BLaER1 treated with 17β-estradiol and CSF1 and Interleukin-3, amounts not matched to agents 10 nM and 100 nM (cell line): ENCODE measurements at regions not wholly inside any gene's neighbourhood (a gene's known extent, or its start where the extent isn't known, plus 50 kb on each side); places are given as distances from the start of the nearest gene placed in this dataset.

Experiments used
- H3K27ac ChIP-seq, 11 experiments: shearing (Covaris generic); formaldehyde crosslinking; 2 replicates each; pipeline ENCODE4 v1.8.1; 2022
- H3K27me3 ChIP-seq, 11 experiments: shearing (Covaris generic); formaldehyde crosslinking; 2 replicates each; pipeline ENCODE4 v1.8.1; 2022
- H3K36me3 ChIP-seq, 11 experiments: shearing (Covaris generic); formaldehyde crosslinking; 2 replicates each; pipeline ENCODE4 v1.8.1; 2022
- H3K4me1 ChIP-seq, 10 experiments: shearing (Covaris generic); formaldehyde crosslinking; 2 replicates each; pipeline ENCODE4 v1.8.1; 2022
- H3K4me2 ChIP-seq, 11 experiments: shearing (Covaris generic); formaldehyde crosslinking; 2 replicates each; pipeline ENCODE4 v1.8.1; 2022
- H3K4me3 ChIP-seq, 10 experiments: shearing (Covaris generic); formaldehyde crosslinking; 2 replicates each; pipeline ENCODE4 v1.8.1; 2022
- H3K9ac ChIP-seq, 11 experiments: shearing (Covaris generic); formaldehyde crosslinking; 2 replicates each; pipeline ENCODE4 v1.8.1; 2022
- H3K9me3 ChIP-seq, 11 experiments: shearing (Covaris generic); formaldehyde crosslinking; replicated peaks in 1 of 11; 2 replicates each; pipeline ENCODE4 v1.8.1; 2022
- H4K20me1 ChIP-seq, 11 experiments: shearing (Covaris generic); formaldehyde crosslinking; 2 replicates each; pipeline ENCODE4 v1.8.1; 2022
- Cebpa-rat ChIP-seq, 11 experiments: shearing (Covaris generic); IDR thresholded peaks; 2 replicates each; pipeline ENCODE4 v1.8.1; 2022

GRCh38 chr1:4108331-4108730, 208.3 kb upstream of the C1orf174 start:
- no peak overlapping the region for H3K27ac ChIP-seq
- peaks cover 4 to 14% (median 9%) of the 10 kb centered on the region in 11 experiments; a peak in 15 of 22 replicates for H3K9me3 ChIP-seq
- H3K36me3 ChIP-seq, result no peaks in the 10 kb centered on the region
- H3K4me3 ChIP-seq, result no peak overlapping the region
- no peaks in the 10 kb centered on the region for H4K20me1 ChIP-seq
- no peak for TF ChIP-seq Cebpa-rat (IDR thresholded peaks at IDR 0.05)
- no peaks in the 10 kb centered on the region for H3K27me3 ChIP-seq
- peak overlapping the region in 3 of 11 experiments; percentile 9 to 46 (median 24); a peak in 3 of 22 replicates for H3K4me2 ChIP-seq
- H3K9ac ChIP-seq, result no peak overlapping the region
- peaks cover 0 to 8% (median 0%) of the 10 kb centered on the region in 10 experiments; a peak in 4 of 20 replicates for H3K4me1 ChIP-seq

DNA sequence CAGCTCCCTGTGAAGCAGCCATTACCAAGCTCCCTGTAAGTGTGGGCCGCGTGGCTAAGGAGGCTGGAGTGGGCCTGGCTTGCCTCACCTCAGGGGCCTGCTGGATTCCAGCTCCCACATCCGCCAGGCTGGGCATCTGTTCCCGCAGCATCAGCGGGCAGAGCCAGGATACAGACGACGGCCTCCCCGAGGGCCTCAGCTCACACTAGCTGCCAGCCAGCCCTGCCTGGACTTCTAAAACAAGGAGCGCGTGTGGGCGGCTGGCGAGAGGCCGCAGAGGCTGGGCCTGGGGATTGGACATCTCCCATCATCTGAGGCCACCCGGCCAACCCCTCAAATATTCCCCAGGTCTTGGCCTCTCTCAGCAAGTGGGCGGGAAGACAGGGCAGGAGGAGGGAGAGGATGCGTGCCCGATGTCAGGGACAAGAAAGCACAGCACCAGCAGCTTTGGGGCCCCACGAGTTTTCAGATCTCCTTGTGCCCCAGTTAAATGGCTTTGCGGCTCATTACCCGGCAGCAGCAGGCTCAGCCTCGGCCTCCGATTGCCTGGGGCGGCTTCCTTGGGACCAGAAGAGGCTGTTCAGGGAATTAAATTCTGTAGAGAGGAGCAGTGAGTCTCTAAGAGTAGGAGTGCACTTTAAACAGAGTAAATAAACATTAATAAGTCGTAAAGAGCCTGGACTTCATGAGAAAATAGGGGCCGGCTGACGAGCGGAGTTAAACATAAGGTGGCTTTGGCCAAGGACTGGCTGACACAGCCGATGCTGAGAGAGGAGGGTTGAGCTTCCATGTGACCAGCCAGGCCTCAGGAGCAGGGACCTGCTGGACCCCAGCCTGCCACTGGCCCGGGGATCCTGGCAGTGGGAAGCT, 208.9 kb upstream of the C1orf174 start:
- Histone ChIP-seq H3K4me3 (no peak overlapping the region), H3K27ac (no peak overlapping the region), H4K20me1 (no peaks in the 10 kb centered on the region), H3K36me3 (no peaks in the 10 kb centered on the region), H3K9me3 (peaks cover 9 to 21% (median 15%) of the 10 kb centered on the region in 11 experiments; a peak in 21 of 22 replicates), H3K27me3 (no peaks in the 10 kb centered on the region), H3K4me2 (peak overlapping the region in 3 of 11 experiments; percentile 9 to 46 (median 24); a peak in 3 of 22 replicates), H3K4me1 (peaks cover 0 to 8% (median 0%) of the 10 kb centered on the region in 10 experiments; a peak in 4 of 20 replicates), H3K9ac (no peak overlapping the region)
- no peak for TF ChIP-seq Cebpa-rat (IDR thresholded peaks at IDR 0.05)

- no peaks in the 10 kb centered on the region for H4K20me1 ChIP-seq
- no peak overlapping the region for H3K4me2 ChIP-seq
- H3K4me1 ChIP-seq, result peaks cover 0 to 8% (median 0%) of the 10 kb centered on the region in 10 experiments; a peak in 4 of 20 replicates
- no peak overlapping the region for H3K27ac ChIP-seq
- peaks cover 15 to 27% (median 18%) of the 10 kb centered on the region in 11 experiments for H3K9me3 ChIP-seq
- no peak overlapping the region for H3K9ac ChIP-seq
- H3K4me3 ChIP-seq, result no peak overlapping the region
- H3K27me3 ChIP-seq, result no peaks in the 10 kb centered on the region
- TF ChIP-seq Cebpa-rat (IDR thresholded peaks at IDR 0.05), result no peak
- H3K36me3 ChIP-seq, result no peaks in the 10 kb centered on the region
These were observed 209.5 kb upstream of the C1orf174 start for GRCh38 chr1:4109628-4109940.

GRCh38 chr1:4110888-4111287, 210.8 kb upstream of the C1orf174 start:
- Histone ChIP-seq H3K9ac (no peak overlapping the region), H3K9me3 (peaks cover 22 to 39% (median 29%) of the 10 kb centered on the region in 11 experiments), H3K27me3 (no peaks in the 10 kb centered on the region), H3K36me3 (no peaks in the 10 kb centered on the region), H3K4me2 (no peak overlapping the region), H3K4me1 (peaks cover 0 to 8% (median 0%) of the 10 kb centered on the region in 10 experiments; a peak in 4 of 20 replicates), H3K4me3 (no peak overlapping the region), H3K27ac (no peak overlapping the region), H4K20me1 (no peaks in the 10 kb centered on the region)
- no peak for TF ChIP-seq Cebpa-rat (IDR thresholded peaks at IDR 0.05)

DNA sequence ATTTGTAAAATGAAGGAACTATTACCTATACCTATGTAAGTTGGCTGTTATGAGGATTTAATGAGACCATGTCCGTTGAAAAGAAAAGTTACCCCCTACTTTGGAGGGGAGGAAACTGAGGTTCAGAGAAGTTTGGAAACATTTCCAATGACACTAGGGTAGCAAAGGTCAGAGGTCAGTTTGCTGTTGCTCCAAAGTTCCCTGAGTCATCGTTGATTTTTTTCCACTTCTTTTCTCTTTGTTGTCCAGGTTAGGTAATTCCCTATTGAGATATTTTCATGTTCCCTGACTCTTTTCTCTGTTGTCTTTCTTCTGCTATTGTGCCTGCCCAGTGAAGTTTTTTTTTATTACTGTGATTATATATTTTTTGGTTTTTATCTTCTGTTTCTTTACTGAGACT, 213.8 kb upstream of the C1orf174 start:
- Histone ChIP-seq H3K27me3 (no peaks in the 10 kb centered on the region), H4K20me1 (no peaks in the 10 kb centered on the region), H3K36me3 (no peaks in the 10 kb centered on the region), H3K4me1 (peaks cover 0 to under 1% (median 0%) of the 10 kb centered on the region in 10 experiments; a peak in 1 of 20 replicates), H3K4me2 (no peak overlapping the region), H3K27ac (no peak overlapping the region), H3K4me3 (no peak overlapping the region), H3K9me3 (peaks cover 22 to 39% (median 29%) of the 10 kb centered on the region in 11 experiments), H3K9ac (no peak overlapping the region)
- no peak for TF ChIP-seq Cebpa-rat (IDR thresholded peaks at IDR 0.05)

GRCh38 chr1:4115191-4115900, 215.3 kb upstream of the C1orf174 start:
- no peak overlapping the region for H3K4me2 ChIP-seq
- no peak overlapping the region for H3K27ac ChIP-seq
- H4K20me1 ChIP-seq, result no peaks in the 10 kb centered on the region
- H3K36me3 ChIP-seq, result no peaks in the 10 kb centered on the region
- H3K9me3 ChIP-seq, result peaks cover 22 to 39% (median 29%) of the 10 kb centered on the region in 11 experiments
- peaks cover 0 to 10% (median 7%) of the 10 kb centered on the region in 10 experiments; a peak in 7 of 20 replicates for H3K4me1 ChIP-seq
- no peak overlapping the region for H3K9ac ChIP-seq
- H3K4me3 ChIP-seq, result no peak overlapping the region
- H3K27me3 ChIP-seq, result peaks cover 0 to 7% (median 0%) of the 10 kb centered on the region in 11 experiments; a peak in 1 of 22 replicates
- TF ChIP-seq Cebpa-rat (IDR thresholded peaks at IDR 0.05), result no peak

GRCh38 chr1:4117196-4117595, 217.1 kb upstream of the C1orf174 start:
- Histone ChIP-seq H3K9ac (no peak overlapping the region), H3K4me2 (no peak overlapping the region), H3K9me3 (peaks cover 22 to 36% (median 29%) of the 10 kb centered on the region in 11 experiments), H3K36me3 (no peaks in the 10 kb centered on the region), H3K27ac (no peak overlapping the region), H3K27me3 (peaks cover 0 to 7% (median 0%) of the 10 kb centered on the region in 11 experiments; a peak in 1 of 22 replicates), H3K4me1 (peaks cover 0 to 10% (median 7%) of the 10 kb centered on the region in 10 experiments; a peak in 7 of 20 replicates), H4K20me1 (no peaks in the 10 kb centered on the region), H3K4me3 (no peak overlapping the region)
- no peak for TF ChIP-seq Cebpa-rat (IDR thresholded peaks at IDR 0.05)

DNA sequence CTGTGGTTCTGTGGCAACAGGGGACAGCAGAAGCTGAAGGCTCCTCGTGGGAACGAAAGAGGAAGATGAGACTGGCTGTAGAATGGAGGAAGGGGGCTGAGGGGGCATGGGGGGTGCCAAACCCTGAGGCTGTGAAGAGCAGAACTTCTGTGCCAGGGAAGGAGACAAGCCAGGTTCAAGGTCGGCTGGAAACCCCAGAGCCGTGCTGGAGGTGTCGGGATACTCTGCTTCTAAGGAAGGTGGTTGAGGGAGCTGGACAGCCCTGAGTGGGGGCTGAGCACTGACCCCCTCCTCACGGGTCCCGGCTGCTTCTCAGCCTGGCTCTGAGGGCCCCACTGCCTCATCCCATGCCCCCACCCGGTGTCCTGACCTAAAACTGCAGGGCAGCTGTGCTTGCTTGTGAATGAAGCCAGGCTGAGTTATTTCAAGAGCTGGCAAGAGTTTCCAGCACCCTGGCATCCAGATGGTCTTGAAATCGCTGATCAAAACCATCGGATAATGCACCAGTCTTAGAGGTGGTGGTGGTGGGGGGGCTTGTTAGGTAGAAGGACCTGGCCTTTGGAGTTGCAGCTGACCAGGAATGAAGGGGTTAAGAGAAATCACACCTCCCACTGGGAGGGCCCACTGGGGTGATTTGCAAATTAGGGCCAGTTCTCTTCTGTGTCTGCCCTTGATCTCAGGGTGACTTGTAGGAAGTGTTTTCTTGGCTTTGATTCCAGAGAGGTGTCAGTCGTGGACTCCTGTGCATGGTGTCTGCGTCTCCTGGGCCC, 218.9 kb upstream of the C1orf174 start:
- peaks cover 12 to 19% (median 13%) of the 10 kb centered on the region in 11 experiments for H3K9me3 ChIP-seq
- TF ChIP-seq Cebpa-rat (IDR thresholded peaks at IDR 0.05), result no peak
- no peak overlapping the region for H3K27ac ChIP-seq
- no peak overlapping the region for H3K9ac ChIP-seq
- peaks cover 0 to 10% (median 7%) of the 10 kb centered on the region in 10 experiments; a peak in 7 of 20 replicates for H3K4me1 ChIP-seq
- H3K36me3 ChIP-seq, result no peaks in the 10 kb centered on the region
- no peak overlapping the region for H3K4me3 ChIP-seq
- peak overlapping the region in 6 of 11 experiments; percentile 19 to 42 (median 38); a peak in 9 of 22 replicates for H3K4me2 ChIP-seq
- peaks cover 0 to 7% (median 0%) of the 10 kb centered on the region in 11 experiments; a peak in 1 of 22 replicates for H3K27me3 ChIP-seq
- no peaks in the 10 kb centered on the region for H4K20me1 ChIP-seq
